Trophoblast cell (in vitro differentiated cells and primary cell): ENCODE measurements at regions not wholly inside any gene's neighbourhood (a gene's known extent, or its start where the extent isn't known, plus 50 kb on each side); places are given as distances from the start of the nearest gene placed in this dataset.

Experiments
- DNase-seq, 2 donors: peaks; one replicate each; pipeline ENCODE4 v3.0.0-alpha.2; 2016
- H2AFZ ChIP-seq: 2 replicates; pipeline ENCODE4 v1.6.1; 2013; ENCODE audit warnings: low read length, moderate library complexity, mild to moderate bottlenecking; ENCODE audit not compliant: insufficient read depth, poor library complexity
- H2AK5ac ChIP-seq: 2 replicates; pipeline ENCODE4 v1.6.1; 2013; ENCODE audit warnings: mild to moderate bottlenecking, low read length
- H2BK120ac ChIP-seq: 2 replicates; pipeline ENCODE4 v1.6.1; 2013; ENCODE audit warnings: low read length, mild to moderate bottlenecking, moderate library complexity; ENCODE audit not compliant: insufficient read depth, poor library complexity
- H2BK12ac ChIP-seq: 2 replicates; pipeline ENCODE4 v1.6.1; 2013; ENCODE audit warnings: mild to moderate bottlenecking, low read length, moderate library complexity
- H2BK5ac ChIP-seq: 2 replicates; pipeline ENCODE4 v1.6.1; 2013; ENCODE audit warnings: low read length, low read depth, moderate library complexity, mild to moderate bottlenecking; ENCODE audit not compliant: poor library complexity
- H3K14ac ChIP-seq: 2 replicates; pipeline ENCODE4 v1.6.1; 2013; ENCODE audit warnings: mild to moderate bottlenecking, low read length
- H3K18ac ChIP-seq: 2 replicates; pipeline ENCODE4 v1.6.1; 2013; ENCODE audit warnings: mild to moderate bottlenecking, low read length
- H3K23ac ChIP-seq: 2 replicates; pipeline ENCODE4 v1.6.1; 2013; ENCODE audit warnings: low read length
- H3K27ac ChIP-seq: 2 replicates; pipeline ENCODE4 v1.5.1; 2013; ENCODE audit warnings: low read depth, mild to moderate bottlenecking, inconsistent platforms, low read length, moderate library complexity
- H3K27me3 ChIP-seq: 2 replicates; pipeline ENCODE4 v1.6.1; 2013; ENCODE audit warnings: inconsistent platforms, mild to moderate bottlenecking, low read length, moderate library complexity; ENCODE audit not compliant: insufficient read depth
- H3K36me3 ChIP-seq, 2 experiments: 1 replicate in 1 of 2; 2 replicates in 1 of 2; pipeline ENCODE4 v1.6.1; 2013; ENCODE audit warnings: low read length in 2 of 2, mild to moderate bottlenecking in 2 of 2, moderate library complexity in 1 of 2; ENCODE audit not compliant: insufficient read depth in 2 of 2, control insufficient read depth in 1 of 2
- H3K4ac ChIP-seq: 2 replicates; pipeline ENCODE4 v1.6.1; 2013; ENCODE audit warnings: low read depth, mild to moderate bottlenecking, low read length, moderate library complexity
- H3K4me1 ChIP-seq, 2 experiments: 1 replicate in 1 of 2; 2 replicates in 1 of 2; pipeline ENCODE4 v1.6.1; 2013; ENCODE audit warnings: low read length in 2 of 2, mild to moderate bottlenecking in 2 of 2, moderate library complexity in 1 of 2; ENCODE audit not compliant: insufficient read depth in 2 of 2, control insufficient read depth in 1 of 2
- H3K4me2 ChIP-seq: 2 replicates; pipeline ENCODE4 v1.6.1; 2013; ENCODE audit warnings: inconsistent platforms, mild to moderate bottlenecking, low read length, moderate library complexity
- H3K4me3 ChIP-seq: 2 replicates; pipeline ENCODE4 v1.5.1; 2013; ENCODE audit warnings: mild to moderate bottlenecking, low read depth, low read length, inconsistent platforms
- H3K79me1 ChIP-seq: one replicate; pipeline ENCODE4 v1.6.1; 2013; ENCODE audit warnings: low read length
- H3K79me2 ChIP-seq: 2 replicates; pipeline ENCODE4 v1.6.1; 2013; ENCODE audit warnings: low read length, mild to moderate bottlenecking; ENCODE audit not compliant: control insufficient read depth, insufficient read depth, poor library complexity
- H3K9ac ChIP-seq: 2 replicates; pipeline ENCODE4 v1.6.1; 2013; ENCODE audit warnings: mild to moderate bottlenecking, low read length
- H3K9me3 ChIP-seq: 2 replicates; pipeline ENCODE4 v1.6.1; 2013; ENCODE audit warnings: low read depth, mild to moderate bottlenecking, control low read depth, inconsistent platforms, low read length; ENCODE audit not compliant: insufficient read depth
- H4K12ac ChIP-seq: 2 replicates; pipeline ENCODE4 v1.6.1; 2013; ENCODE audit warnings: low read depth, mild to moderate bottlenecking, low read length, moderate library complexity
- H4K8ac ChIP-seq: 2 replicates; pipeline ENCODE4 v1.6.1; 2013; ENCODE audit warnings: low read depth, mild to moderate bottlenecking, low read length, moderate library complexity
- H4K91ac ChIP-seq: one replicate; pipeline ENCODE4 v1.6.1; 2013; ENCODE audit warnings: low read depth, mild to moderate bottlenecking, low read length, moderate library complexity
- WGBS: extraction: QIAGEN DNeasy Blood & Tissue Kit; methylation state at CpG from one replicate; pipeline ENCODE4 v1.1.7; 2013; ENCODE audit warnings: missing lambda C conversion rate; ENCODE audit not compliant: insufficient read length, insufficient coverage; ENCODE audit errors: extremely low coverage; 5-methylcytosine and 5-hydroxymethylcytosine counted together

GRCh38 chr2:35081622-35082015, 1274.0 kb upstream of the CRIM1 start:
- no peak overlapping the region for H3K18ac ChIP-seq

GRCh38 chr2:35081001-35081621, 1274.5 kb upstream of the CRIM1 start:
- no peak overlapping the region for H3K4ac ChIP-seq
- no peak overlapping the region for H3K27ac ChIP-seq
- H3K23ac ChIP-seq: no peak overlapping the region
- no peak overlapping the region for H3K14ac ChIP-seq
- H3K18ac ChIP-seq: no peak overlapping the region
- H3K9me3 ChIP-seq: no peaks in the 10 kb centered on the region
- WGBS: no CpG with 5 or more reads among the region's 1 CpG
- no peak overlapping the region for H4K8ac ChIP-seq
- no peak overlapping the region for H2AFZ ChIP-seq
- H3K4me1 ChIP-seq: no peaks in the 10 kb centered on the region
- no peaks in the 10 kb centered on the region for H3K79me2 ChIP-seq
- no peak overlapping the region for H2BK5ac ChIP-seq
- H2AK5ac ChIP-seq: no peak overlapping the region
- no peak overlapping the region for H3K4me2 ChIP-seq
- H3K9ac ChIP-seq: no peak overlapping the region
- no peak for DNase-seq
- no peak overlapping the region for H4K12ac ChIP-seq
- no peak overlapping the region for H3K4me3 ChIP-seq
- no peaks in the 10 kb centered on the region for H3K79me1 ChIP-seq
- H3K36me3 ChIP-seq: no peaks in the 10 kb centered on the region
- no peak overlapping the region for H2BK12ac ChIP-seq
- no peak overlapping the region for H2BK120ac ChIP-seq
- no peaks in the 10 kb centered on the region for H3K27me3 ChIP-seq
- H4K91ac ChIP-seq: no peak overlapping the region

More at GRCh38 chr2:35081622-35082015, 1274.0 kb upstream of the CRIM1 start:
- H3K4me3 ChIP-seq: no peak overlapping the region
- H3K4me1 ChIP-seq: no peaks in the 10 kb centered on the region
- H3K9ac ChIP-seq: no peak overlapping the region
- WGBS: no CpG with 5 or more reads among the region's 1 CpG
- no peak overlapping the region for H3K23ac ChIP-seq
- no peaks in the 10 kb centered on the region for H3K9me3 ChIP-seq
- no peak overlapping the region for H2BK120ac ChIP-seq
- no peak overlapping the region for H4K8ac ChIP-seq
- DNase-seq: no peak
- no peaks in the 10 kb centered on the region for H3K36me3 ChIP-seq
- H3K79me1 ChIP-seq: no peaks in the 10 kb centered on the region
- H3K4me2 ChIP-seq: no peak overlapping the region
- no peak overlapping the region for H3K4ac ChIP-seq
- no peak overlapping the region for H4K91ac ChIP-seq
- H4K12ac ChIP-seq: no peak overlapping the region
- no peaks in the 10 kb centered on the region for H3K79me2 ChIP-seq
- H3K14ac ChIP-seq: no peak overlapping the region
- no peak overlapping the region for H2AK5ac ChIP-seq
- no peak overlapping the region for H2BK12ac ChIP-seq
- no peak overlapping the region for H2AFZ ChIP-seq
- H3K27me3 ChIP-seq: no peaks in the 10 kb centered on the region
- no peak overlapping the region for H2BK5ac ChIP-seq
- H3K27ac ChIP-seq: no peak overlapping the region

- Histone ChIP-seq H2BK120ac (no peak overlapping the region), H3K27me3 (no peaks in the 10 kb centered on the region), H3K23ac (no peak overlapping the region), H4K91ac (no peak overlapping the region), H3K36me3 (no peaks in the 10 kb centered on the region), H4K8ac (no peak overlapping the region), H3K14ac (no peak overlapping the region), H4K12ac (no peak overlapping the region), H3K4me2 (no peak overlapping the region), H3K4ac (no peak overlapping the region), H3K9ac (no peak overlapping the region), H3K9me3 (no peaks in the 10 kb centered on the region), H3K4me1 (no peaks in the 10 kb centered on the region), H3K79me2 (no peaks in the 10 kb centered on the region), H3K4me3 (no peak overlapping the region), H2BK5ac (no peak overlapping the region), H2AK5ac (no peak overlapping the region), H3K27ac (no peak overlapping the region), H3K18ac (no peak overlapping the region), H2AFZ (no peak overlapping the region), H3K79me1 (no peaks in the 10 kb centered on the region), H2BK12ac (no peak overlapping the region)
- no CpG with 5 or more reads among the region's 5 CpGs for WGBS
- DNase-seq: no peak
Observed at GRCh38 chr2:35080231-35080910, 1275.2 kb upstream of the CRIM1 start.

GRCh38 chr2:35067420-35067819, 1288.2 kb upstream of the CRIM1 start:
- Histone ChIP-seq H3K27me3 (no peaks in the 10 kb centered on the region), H3K14ac (no peak overlapping the region), H2AFZ (no peak overlapping the region), H2AK5ac (no peak overlapping the region), H3K79me1 (no peaks in the 10 kb centered on the region), H3K36me3 (no peaks in the 10 kb centered on the region), H3K4me1 (no peaks in the 10 kb centered on the region), H2BK5ac (no peak overlapping the region), H4K91ac (no peak overlapping the region), H3K9me3 (no peaks in the 10 kb centered on the region), H2BK120ac (no peak overlapping the region), H3K23ac (no peak overlapping the region), H4K8ac (no peak overlapping the region), H3K79me2 (no peaks in the 10 kb centered on the region), H3K9ac (no peak overlapping the region), H3K18ac (no peak overlapping the region), H2BK12ac (no peak overlapping the region), H4K12ac (no peak overlapping the region), H3K4me2 (no peak overlapping the region), H3K4ac (no peak overlapping the region), H3K4me3 (no peak overlapping the region), H3K27ac (no peak overlapping the region)
- WGBS: no CpG with 5 or more reads among the region's 1 CpG
- no peak for DNase-seq
